ENCODE measurements at regions not wholly inside any gene's neighbourhood (a gene's known extent, or its start where the extent isn't known, plus 50 kb on each side); places are given as distances from the start of the nearest gene placed in this dataset.

DNA sequence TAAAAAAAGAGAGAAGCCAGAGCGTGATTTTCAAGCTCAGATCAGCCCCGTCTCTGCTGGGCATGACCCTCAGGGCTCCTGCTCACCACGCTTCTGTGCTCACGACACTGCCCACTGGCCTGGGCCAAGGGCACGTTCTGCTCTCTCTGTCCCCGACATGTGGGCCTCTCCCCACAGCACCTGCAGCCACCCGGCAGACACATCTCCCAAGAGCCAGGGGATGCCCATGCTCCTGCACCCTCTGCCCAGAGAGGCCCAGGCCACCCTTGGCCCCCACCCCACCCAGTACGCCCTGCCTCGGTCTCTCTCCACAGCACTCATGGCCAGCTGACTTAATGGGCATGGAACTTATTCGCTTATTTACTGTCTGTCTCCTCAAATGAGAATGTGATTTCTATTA lies 175.4 kb upstream of the RNF32 start:
- TF ChIP-seq NPAS2 (CRISPR knock-in tag; IDR thresholded peaks at IDR 0.05; ENCODE audit: borderline replicate concordance): no peak
- TF ChIP-seq CEBPB (IDR thresholded peaks at IDR 0.05): no peak
- TF ChIP-seq CHD4 (IDR thresholded peaks at IDR 0.05; ENCODE audit: borderline replicate concordance): no peak
- TF ChIP-seq, protein P1, sequence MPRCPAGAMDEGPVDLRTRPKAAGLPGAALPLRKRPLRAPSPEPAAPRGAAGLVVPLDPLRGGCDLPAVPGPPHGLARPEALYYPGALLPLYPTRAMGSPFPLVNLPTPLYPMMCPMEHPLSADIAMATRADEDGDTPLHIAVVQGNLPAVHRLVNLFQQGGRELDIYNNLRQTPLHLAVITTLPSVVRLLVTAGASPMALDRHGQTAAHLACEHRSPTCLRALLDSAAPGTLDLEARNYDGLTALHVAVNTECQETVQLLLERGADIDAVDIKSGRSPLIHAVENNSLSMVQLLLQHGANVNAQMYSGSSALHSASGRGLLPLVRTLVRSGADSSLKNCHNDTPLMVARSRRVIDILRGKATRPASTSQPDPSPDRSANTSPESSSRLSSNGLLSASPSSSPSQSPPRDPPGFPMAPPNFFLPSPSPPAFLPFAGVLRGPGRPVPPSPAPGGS (IDR thresholded peaks at IDR 0.05): no peak
- no peak for TF ChIP-seq JUNB (IDR thresholded peaks at IDR 0.05)
- no peak for TF ChIP-seq ZNF302 (CRISPR knock-in tag; IDR thresholded peaks at IDR 0.05)
- no peak for TF ChIP-seq HOXB13 (CRISPR knock-in tag; IDR thresholded peaks at IDR 0.05; ENCODE audit: low read depth)
- TF ChIP-seq, protein P2, sequence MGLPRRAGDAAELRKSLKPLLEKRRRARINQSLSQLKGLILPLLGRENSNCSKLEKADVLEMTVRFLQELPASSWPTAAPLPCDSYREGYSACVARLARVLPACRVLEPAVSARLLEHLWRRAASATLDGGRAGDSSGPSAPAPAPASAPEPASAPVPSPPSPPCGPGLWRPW (IDR thresholded peaks at IDR 0.05): no peak
- no peak for TF ChIP-seq MYC (IDR thresholded peaks at IDR 0.05; ENCODE audit: borderline replicate concordance, low read length)
- TF ChIP-seq ATOH8 (CRISPR knock-in tag; IDR thresholded peaks at IDR 0.05; ENCODE audit: low read depth): no peak
- TF ChIP-seq PHF8 (IDR thresholded peaks at IDR 0.05; ENCODE audit: borderline replicate concordance, low read depth): no peak
- TF ChIP-seq ZFP36 (IDR thresholded peaks at IDR 0.05; ENCODE audit: borderline replicate concordance, partially characterized antibody): no peak
- TF ChIP-seq RAD21 (conservative IDR thresholded peaks at IDR 0.05 in 1 of 2, IDR thresholded peaks at IDR 0.05 in 1 of 2): no peak
- no peak for TF ChIP-seq MAZ (IDR thresholded peaks at IDR 0.05; ENCODE audit: borderline replicate concordance, low read depth, low read length)
- TF ChIP-seq NR3C1 (IDR thresholded peaks at IDR 0.05): no peak
- no peak for TF ChIP-seq SMC3 (IDR thresholded peaks at IDR 0.05)
- TF ChIP-seq POLR2A (IDR thresholded peaks at IDR 0.05; ENCODE audit: low read length): no peak
- TF ChIP-seq HOXA7 (CRISPR knock-in tag; IDR thresholded peaks at IDR 0.05): no peak
- TF ChIP-seq RFX5 (IDR thresholded peaks at IDR 0.05): no peak
- TF ChIP-seq EP300 (IDR thresholded peaks at IDR 0.05): no peak
- FAIRE-seq (no peak), DNase-seq (ENCODE audit: low read depth in 1 of 2, low spot score in 1 of 2) (no peak), ATAC-seq (no peak; a peak in 1 of 6 replicates)
- 44% methylated on average over 10 of the region's 10 CpGs for WGBS (ENCODE audit: missing lambda C conversion rate)
- CTCF ChIA-PET: interaction anchor here (1.2 to 1.4 kb wide), 2 partner anchors 9 to 643 kb away, joined by 4 to 5 read pairs; no protein-coding TSS in a partner anchor
- Histone ChIP-seq H3K27ac (no peak overlapping the region), H3K4me1 (no peaks in the 10 kb centered on the region), H3K4me3 (no peak overlapping the region), H3K9me3 (no peaks in the 10 kb centered on the region), H3K4me2 (no peak overlapping the region)
- POLR2A ChIA-PET: no interaction called here

DNA sequence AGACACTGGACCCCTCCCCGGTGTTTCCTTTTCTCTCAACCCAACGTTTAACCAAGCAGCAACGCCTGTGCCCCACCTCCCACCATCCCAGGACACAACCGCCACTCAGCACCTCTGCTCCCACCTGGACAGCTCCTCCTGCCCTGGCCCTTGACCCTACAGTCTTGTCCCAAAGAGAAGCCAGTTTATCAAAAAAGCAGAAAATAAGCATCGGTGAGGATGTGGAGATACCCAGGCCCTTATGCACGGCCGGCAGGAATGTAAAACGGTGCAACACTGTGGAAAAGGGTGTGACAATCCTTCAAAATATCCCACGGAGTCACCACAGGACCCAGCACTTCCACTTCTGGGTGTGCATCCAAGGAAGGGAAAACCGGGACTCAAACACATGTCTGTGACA lies 176.2 kb upstream of the RNF32 start:
- CTCF ChIA-PET: interaction anchor here (1.7 kb wide), 1 partner anchor 9 kb away, joined by 5 read pairs; no protein-coding TSS in a partner anchor

More for the DNA sequence above, 176.2 kb upstream of the RNF32 start:
- WGBS (ENCODE audit: missing lambda C conversion rate): 45% methylated on average over 10 of the region's 10 CpGs
- POLR2A ChIA-PET: no interaction called here
- ATAC-seq (no peak), DNase-seq (ENCODE audit: low read depth in 1 of 2, low spot score in 1 of 2) (no peak), FAIRE-seq (no peak)
- Histone ChIP-seq H3K4me1 (no peaks in the 10 kb centered on the region), H3K4me2 (no peak overlapping the region), H3K27ac (no peak overlapping the region), H3K4me3 (no peak overlapping the region), H3K9me3 (no peaks in the 10 kb centered on the region)
- no peak for TF ChIP-seq CEBPB (IDR thresholded peaks at IDR 0.05)
- no peak for TF ChIP-seq TFCP2L1 (CRISPR knock-in tag; IDR thresholded peaks at IDR 0.05)
- TF ChIP-seq, protein P3, sequence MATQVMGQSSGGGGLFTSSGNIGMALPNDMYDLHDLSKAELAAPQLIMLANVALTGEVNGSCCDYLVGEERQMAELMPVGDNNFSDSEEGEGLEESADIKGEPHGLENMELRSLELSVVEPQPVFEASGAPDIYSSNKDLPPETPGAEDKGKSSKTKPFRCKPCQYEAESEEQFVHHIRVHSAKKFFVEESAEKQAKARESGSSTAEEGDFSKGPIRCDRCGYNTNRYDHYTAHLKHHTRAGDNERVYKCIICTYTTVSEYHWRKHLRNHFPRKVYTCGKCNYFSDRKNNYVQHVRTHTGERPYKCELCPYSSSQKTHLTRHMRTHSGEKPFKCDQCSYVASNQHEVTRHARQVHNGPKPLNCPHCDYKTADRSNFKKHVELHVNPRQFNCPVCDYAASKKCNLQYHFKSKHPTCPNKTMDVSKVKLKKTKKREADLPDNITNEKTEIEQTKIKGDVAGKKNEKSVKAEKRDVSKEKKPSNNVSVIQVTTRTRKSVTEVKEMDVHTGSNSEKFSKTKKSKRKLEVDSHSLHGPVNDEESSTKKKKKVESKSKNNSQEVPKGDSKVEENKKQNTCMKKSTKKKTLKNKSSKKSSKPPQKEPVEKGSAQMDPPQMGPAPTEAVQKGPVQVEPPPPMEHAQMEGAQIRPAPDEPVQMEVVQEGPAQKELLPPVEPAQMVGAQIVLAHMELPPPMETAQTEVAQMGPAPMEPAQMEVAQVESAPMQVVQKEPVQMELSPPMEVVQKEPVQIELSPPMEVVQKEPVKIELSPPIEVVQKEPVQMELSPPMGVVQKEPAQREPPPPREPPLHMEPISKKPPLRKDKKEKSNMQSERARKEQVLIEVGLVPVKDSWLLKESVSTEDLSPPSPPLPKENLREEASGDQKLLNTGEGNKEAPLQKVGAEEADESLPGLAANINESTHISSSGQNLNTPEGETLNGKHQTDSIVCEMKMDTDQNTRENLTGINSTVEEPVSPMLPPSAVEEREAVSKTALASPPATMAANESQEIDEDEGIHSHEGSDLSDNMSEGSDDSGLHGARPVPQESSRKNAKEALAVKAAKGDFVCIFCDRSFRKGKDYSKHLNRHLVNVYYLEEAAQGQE (IDR thresholded peaks at IDR 0.05): no peak
- no peak for TF ChIP-seq MAFK (IDR thresholded peaks at IDR 0.05; ENCODE audit: partially characterized antibody)
- no peak for TF ChIP-seq CBX8 (IDR thresholded peaks at IDR 0.05)
- TF ChIP-seq RAD21 (conservative IDR thresholded peaks at IDR 0.05 in 1 of 2, IDR thresholded peaks at IDR 0.05 in 1 of 2): no peak
- no peak for TF ChIP-seq EP300 (IDR thresholded peaks at IDR 0.05)
- no peak for TF ChIP-seq RNF2 (IDR thresholded peaks at IDR 0.05; ENCODE audit: borderline replicate concordance, low read depth)
- TF ChIP-seq ZNF302 (CRISPR knock-in tag; IDR thresholded peaks at IDR 0.05): no peak
- no peak for TF ChIP-seq POLR2A (IDR thresholded peaks at IDR 0.05; ENCODE audit: low read length)
- no peak for TF ChIP-seq JUN (IDR thresholded peaks at IDR 0.05)
- TF ChIP-seq JUNB (IDR thresholded peaks at IDR 0.05): no peak
- no peak for TF ChIP-seq MAZ (IDR thresholded peaks at IDR 0.05; ENCODE audit: borderline replicate concordance, low read depth, low read length)
- no peak for TF ChIP-seq HOXB13 (CRISPR knock-in tag; IDR thresholded peaks at IDR 0.05; ENCODE audit: low read depth)
- TF ChIP-seq KDM5A (IDR thresholded peaks at IDR 0.05): no peak
- no peak for TF ChIP-seq SMC3 (IDR thresholded peaks at IDR 0.05)
